ENCODE measurements at regions not wholly inside any gene's neighbourhood (a gene's known extent, or its start where the extent isn't known, plus 50 kb on each side); places are given as distances from the start of the nearest gene placed in this dataset.

DNA sequence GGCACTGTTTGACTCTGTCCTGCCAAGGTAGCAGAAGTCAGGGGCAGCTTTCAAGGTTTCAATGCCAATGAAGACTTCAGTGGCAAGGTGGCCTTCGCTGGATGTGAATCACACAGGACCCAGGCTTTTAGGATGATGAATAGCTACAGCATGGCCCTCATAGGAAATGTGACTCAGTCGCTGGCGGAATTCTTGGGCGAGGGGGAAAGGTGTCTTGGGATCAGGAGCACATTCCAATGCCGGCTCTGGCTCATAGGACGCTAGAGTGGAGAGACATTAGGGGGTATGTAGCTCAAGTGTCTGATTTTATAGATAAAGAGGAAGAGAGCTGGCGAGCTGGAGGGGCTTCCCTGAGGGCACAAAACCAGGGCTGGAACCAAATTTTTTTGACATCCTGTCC is 68.6 kb downstream of the SMIM21 start:
- no peak for DNase-seq

DNA sequence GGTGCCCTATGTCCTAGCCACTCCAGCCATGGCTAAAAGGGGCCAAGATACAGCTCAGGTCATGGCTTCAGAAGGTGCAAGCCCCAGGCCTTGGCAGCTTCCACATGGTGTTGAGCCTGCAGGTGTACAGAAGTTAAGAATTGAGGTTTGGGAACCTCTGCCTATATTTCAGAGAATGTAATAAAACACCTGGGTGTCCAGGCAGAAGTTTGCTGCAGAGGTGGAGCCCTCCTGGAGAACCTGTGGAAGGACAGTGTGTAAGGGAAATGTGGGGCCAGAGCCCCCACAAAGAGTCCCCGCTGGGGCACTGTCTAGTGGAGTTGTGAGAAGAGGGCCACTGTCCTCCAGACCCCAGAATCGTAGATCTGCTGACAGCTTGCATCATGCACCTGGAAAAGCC is 74.1 kb downstream of the SMIM21 start:
- peak; percentile 32 for DNase-seq

DNA sequence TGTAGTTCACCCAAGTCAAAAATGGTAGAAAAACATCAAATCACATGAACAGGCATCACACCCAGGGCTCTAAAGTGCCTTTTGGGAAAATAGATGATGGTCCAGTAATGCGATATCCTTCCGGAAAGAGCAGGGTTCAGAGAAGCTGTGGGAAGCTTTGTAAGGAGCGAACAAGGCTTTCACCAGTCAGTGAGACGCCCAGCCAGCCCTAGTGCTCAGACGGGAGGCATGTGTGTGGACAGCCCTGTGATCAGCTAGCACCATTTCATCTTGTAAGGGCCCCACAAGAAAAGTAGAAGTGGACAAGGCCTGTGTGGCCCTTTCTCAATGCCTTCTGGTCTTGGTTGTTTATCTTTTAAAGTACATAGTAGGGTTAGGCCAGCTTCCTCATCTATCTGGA is 76.1 kb downstream of the SMIM21 start:
- no peak for DNase-seq

DNA sequence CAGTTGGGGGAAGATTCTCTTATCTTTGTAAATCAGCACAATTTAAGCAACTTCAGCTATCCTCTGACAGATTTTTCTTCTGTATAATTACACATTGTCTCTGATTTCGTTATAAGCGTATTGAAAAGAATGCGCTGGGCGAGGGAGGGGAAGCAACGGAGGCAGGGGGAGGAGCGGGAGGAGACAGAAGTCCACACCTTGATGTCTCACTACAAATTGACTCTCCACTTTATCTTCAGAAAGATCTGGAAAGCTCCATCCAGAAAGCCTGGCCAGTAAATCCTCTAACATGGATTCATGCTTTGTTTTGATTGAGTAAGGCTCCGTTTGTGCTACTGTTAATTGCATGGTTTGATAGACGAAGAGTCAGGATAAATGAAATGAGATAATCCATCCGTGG is 76.6 kb downstream of the SMIM21 start:
- peak; percentile 94 for DNase-seq

DNA sequence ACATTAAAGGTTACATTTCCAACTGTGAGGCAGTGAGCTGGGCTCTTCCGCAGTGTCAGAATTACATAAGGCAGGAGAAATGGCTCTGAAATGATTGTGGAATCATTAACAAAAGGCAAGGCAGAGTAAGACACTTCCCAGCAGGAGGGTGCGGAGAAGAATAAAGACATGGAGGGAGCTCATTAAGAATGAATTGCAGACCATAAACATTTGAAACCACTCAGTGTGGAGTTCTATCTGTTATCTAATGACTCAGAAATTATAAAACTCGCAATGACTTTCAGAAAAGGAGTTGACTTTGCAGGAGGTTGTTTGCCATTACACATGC is 77.0 kb downstream of the SMIM21 start:
- DNase-seq, result peak; percentile 99

DNA sequence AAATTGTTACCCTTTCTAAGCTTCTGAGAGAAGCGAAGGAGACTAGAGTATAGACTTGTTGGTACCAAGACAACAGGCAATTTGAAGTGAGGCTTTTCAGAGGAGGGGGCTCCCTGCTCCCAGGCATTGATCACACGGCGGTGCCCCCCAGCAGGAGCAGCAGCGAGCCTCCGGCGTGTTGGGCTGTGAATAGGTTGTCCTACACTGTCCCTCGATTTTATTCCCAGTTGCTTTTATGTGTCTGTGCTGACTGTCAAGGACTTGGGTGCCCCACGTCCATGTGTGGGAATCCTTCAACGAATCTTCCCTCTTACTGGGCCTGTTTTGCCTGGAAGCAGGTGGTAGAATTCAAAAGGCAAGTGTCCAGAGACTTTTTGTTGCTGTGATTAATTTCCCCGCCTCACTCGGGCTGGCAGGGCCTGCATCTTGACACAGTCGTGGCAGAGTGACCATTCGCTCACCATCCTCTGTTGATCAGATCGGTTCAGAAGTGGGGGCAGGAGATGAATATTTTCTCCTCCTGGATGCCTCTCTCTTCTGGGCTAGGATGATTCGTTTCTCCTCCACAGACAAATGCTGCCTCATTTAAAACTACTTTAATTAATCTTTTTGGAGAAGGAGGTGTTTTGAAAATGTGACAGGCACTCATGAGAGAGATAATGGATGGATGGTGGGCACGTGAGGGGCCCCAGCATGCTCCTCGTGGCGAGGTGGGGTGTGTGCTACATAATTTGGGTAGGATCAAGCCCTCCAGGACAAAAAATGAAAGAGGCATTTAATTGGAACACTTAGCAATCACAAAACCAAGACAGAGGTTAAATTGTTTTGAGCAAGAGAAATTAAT is 77.6 kb downstream of the SMIM21 start:
- DNase-seq, result no peak

DNA sequence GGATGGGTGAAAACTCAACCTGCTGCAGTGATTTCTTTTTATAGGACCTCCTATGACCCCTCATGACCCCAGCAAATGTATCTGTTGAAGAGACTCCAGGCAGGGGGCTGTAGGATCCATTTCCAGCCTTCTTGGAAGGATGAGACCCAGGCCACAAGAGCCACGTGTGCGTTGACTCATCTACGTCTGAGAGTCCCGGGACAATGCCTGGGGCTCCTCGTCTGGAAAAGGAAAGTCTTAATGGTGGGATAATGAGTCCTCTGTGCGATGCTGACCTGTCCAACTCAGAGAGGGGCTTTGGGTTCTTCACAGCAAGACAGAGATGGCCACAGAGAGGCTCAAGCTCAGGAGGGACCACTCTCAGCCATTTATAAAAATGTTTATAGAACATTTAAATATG is 80.8 kb downstream of the SMIM21 start:
- DNase-seq, result no peak

DNA sequence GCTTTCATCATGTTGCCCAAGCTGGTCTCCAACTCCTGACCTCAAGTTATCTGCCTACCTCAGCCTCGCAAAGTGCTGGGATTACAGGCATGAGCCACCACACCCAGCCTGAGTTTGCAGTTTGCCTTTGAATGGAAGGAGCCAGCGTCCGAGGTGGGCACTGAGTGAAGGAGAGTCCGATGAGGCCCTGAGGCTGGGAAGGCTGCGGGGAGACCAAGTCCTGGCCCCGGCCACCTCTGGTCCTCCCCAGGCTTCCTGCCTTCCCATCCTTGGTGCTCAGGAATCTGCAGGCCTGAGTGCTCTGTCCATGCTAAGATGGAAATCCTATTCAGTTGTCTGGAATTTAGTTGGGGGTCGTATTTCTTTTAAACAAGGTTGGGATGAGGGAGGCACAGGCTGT is 82.9 kb downstream of the SMIM21 start:
- DNase-seq, result no peak

DNA sequence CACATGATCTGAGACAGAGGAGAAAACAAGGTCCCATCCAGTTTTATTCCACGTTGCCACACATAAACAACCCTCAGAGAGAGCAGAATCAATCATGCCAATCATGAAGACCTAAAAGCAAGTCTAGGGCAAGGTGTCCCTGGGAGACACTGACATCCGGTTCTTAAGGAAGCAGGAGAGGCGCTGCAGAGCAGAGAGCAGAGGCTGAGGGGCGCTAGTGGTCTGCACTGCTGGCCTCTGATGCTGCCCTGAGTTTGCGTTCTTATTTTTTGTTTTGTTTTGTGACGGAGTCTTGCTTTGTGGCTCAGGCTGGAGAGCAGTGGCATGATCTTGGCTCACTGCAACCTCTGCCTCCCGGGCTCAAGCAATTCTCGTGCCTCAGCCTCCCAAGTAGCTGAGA is 83.3 kb downstream of the SMIM21 start:
- no peak for DNase-seq

DNA sequence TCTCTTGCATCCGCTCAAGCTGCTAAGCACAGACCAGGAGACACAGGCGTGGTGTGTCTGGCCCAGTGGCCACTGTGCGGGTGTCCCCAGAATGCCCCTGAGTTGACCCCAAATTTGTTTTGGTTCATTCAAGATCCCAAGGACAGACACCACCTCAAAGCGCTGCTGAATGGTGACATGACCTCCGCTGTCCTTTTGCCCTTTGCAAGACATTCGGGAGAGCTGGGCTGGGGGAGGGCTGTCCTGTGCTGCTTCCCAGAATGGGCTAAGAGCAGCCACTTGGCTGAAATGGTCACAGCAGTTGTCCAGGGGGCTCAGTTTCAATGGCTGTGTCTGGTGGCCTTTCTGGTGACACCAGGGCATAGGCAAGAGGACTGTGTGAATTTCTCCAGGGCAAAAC is 84.1 kb downstream of the SMIM21 start:
- DNase-seq, result no peak

DNA sequence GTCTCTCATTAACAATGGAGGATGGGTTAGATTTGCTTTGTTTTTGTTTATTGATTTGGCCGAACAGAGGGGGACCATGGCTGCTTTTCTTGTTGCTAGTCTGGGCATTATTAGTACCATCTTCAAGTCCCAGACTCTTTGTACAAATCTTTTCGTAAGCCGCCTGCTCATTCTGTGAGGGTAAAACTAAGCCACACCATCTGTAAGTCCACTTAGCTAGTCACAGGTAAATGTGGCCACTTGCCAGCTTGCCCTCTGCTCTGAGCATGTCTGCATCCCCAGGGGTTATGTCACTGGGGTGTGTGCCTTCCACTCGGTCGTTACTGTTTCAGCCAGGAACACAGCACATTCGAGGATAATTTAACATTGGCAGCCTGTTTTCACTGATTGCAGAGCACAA is 85.6 kb downstream of the SMIM21 start:
- DNase-seq, result peak; percentile 78

DNA sequence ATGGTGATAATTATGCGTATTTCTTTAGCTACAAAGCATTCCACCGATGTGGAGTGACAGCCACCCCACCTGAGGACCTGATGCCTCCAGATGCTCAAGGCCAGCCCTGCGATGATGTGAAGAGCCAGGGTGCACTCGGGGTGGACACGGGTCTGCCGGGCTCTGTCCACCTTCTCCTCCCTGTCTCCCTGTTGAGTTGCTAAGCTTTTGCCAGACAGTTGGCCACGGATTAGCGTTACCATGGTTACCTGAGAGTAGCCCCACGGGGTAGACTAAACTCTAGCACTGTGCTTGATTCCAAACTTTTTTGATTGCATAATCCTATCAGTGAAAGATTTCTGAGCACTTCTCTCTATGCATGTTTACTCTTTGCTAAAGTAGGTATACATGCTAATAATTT is 86.2 kb downstream of the SMIM21 start:
- DNase-seq, result peak; percentile 43

DNA sequence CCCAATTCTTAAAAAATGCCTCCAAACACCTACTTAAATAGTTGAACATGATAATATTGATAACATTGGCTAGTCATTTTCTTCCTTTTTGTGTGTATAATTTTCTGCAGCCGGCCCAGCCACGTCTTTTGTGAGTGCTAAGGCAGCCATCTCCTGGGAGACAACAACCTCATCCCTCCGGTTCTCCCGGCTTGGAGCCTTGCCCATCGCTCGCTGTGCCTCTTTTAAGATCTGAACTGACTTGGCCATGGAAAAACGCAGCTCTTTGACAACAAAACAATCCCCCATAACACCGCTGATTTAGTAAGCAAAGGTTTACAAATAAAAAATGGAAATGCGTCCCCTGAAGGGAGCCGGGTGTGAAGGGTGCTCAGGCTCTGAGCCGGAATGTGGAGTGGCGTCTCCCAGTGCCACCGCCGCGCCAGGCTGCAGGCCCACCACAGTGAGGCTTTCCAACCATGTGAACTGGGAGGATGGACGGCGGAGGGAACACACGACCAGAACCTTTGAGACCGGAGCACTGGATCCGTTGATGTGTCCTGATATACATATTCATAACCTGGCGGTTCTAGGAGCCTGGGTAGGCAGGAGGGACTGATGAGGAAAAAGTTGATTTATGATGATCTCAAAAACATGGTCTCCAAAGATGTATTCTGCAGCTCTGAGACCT is 87.4 kb downstream of the SMIM21 start:
- DNase-seq, result no peak
